HG02798 (cell line): ENCODE measurements at regions not wholly inside any gene's neighbourhood (a gene's known extent, or its start where the extent isn't known, plus 50 kb on each side); places are given as distances from the start of the nearest gene placed in this dataset.

Experiments
- ATAC-seq: cut with Tn5 transposase; IDR thresholded peaks from one replicate; pipeline ENCODE4 v1.9.1; 2021; ENCODE audit warnings: mild to moderate bottlenecking; ENCODE audit not compliant: unreplicated experiment, poor library complexity

GRCh38 chr6:119637768-119638167 is 288.2 kb upstream of the MAN1A1 start:
- ATAC-seq, result no peak

DNA sequence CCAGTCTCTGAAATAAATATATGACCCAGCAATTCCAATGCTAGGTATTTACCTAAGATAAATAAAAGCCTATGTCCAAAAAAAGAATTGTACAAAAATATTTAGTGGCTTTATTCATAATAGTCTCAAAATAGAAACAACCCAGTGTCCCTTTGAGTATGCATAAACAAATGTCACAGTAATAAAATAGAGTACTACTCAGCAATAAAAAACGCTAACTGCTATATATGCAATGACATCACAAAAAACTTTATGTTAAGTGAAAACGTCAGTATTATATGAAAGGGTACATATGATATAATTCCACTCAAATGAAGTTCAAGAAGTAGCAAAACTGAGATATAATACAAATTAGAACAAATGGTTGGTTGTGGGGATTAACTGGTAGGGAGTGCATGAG is 286.5 kb upstream of the MAN1A1 start:
- ATAC-seq, result no peak

GRCh38 chr6:119633461-119633860 is 283.9 kb upstream of the MAN1A1 start:
- ATAC-seq, result no peak

GRCh38 chr6:119630561-119631192 is 281.1 kb upstream of the MAN1A1 start:
- ATAC-seq, result no peak

DNA sequence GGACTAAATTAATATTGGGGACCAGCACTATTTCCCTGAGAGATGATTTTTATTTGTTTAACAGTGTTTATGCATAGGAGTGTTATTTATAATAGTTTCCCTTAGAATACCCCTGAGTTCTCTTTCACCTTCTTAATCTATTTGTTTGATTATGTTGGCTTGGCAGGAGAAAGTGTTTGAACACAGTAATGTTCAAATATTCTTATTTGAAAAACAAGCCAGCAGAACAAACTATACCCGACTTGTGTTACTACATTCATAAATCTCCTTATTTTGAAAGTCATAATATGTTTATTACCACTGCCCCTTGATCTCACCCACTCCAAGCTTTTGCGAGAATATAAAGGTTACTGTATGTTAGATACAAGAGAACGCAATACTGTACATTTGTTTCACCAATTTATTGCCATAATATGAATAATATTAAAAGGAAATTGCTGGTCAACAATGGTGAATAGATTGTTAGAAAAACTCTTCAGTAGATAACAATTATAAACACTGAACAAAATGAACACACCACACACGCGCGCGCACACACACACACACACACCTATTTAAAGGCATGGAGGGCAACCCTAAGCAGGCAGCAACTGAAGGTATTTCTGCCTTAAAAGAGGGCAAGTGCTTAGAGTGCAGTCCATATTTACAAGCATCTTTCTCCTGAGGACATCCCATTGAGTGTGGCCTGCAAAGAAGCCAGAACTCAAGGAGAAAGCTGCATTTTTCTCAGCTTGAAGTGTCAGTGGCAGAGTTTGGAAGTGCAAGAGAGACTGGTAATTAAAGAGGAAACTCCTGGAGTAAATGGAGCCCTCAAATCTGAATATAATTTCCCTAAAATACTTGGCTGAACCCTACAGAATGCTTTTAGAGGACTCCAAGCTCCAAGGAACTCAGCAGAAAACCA is 279.4 kb upstream of the MAN1A1 start:
- ATAC-seq, result no peak

DNA sequence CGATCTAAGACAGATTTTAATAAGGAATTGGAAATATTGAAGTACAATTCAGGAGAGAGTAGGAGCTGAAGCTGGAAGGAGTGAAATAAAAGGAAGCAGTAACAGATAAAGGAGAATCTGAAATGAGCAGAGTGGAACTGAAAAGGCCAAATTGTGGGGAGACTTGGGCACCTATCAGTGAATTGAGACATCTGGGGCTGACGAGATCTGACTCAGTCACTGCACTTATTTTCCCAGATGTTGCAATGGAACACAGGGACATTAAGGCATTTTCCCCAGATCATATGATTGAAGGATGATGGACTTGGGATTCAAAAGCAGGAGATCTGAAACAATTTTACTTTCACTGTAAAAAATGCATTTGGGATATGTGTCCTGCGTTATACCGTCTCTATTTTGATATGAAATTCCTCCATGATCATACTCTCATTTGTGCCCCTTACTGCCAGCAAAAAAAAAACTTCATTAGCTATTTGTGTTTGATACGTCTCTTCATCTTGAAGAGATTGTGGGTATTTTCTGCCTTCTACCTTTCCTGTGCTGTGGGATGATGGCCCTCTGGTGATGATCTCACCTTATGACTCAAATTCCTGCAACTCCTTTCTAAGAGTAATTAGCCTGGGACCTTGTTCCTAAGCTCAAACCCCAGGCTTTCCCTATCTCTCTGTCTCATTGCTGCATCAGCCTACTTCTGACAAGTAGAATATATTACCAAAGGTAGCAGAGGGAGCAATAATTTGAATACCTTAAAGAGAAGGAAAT is 278.5 kb upstream of the MAN1A1 start:
- ATAC-seq, result no peak

DNA sequence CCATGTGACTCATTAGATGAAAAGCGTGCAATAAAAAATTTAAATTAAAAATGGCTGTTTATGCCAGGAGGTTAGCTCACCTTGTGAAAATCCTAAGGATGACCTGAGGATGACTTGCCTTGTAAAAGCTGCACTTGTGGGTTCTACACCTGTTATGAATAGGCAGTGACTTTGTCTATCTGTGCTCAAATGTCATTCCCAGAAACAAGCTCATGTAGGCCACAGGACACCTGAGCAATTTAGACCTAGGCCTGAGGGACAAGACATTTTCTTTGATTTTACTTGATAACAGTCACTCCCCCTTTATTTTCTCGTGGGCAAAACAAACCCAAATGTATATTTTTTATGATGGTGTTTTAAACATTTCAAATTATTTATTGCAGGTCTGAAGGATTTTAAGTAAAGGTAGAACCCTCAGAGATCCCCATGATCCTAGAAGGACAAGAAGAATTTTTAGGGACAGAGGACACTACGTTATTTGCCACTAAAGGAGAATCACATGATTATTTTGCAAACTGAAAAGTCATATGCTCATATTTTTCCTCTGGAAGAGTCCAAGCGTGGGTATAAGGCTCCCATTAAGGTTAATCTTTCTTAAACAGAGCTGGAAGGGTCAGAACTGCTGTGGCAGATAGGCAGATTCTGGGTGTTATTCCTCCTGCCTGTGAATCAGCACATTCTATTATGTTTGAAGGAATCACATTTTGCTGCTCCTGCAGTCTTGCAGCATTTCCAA is 277.5 kb upstream of the MAN1A1 start:
- no peak for ATAC-seq

GRCh38 chr6:119620846-119621555 is 271.4 kb upstream of the MAN1A1 start:
- no peak for ATAC-seq

GRCh38 chr6:119614138-119614537 is 264.6 kb upstream of the MAN1A1 start:
- no peak for ATAC-seq

DNA sequence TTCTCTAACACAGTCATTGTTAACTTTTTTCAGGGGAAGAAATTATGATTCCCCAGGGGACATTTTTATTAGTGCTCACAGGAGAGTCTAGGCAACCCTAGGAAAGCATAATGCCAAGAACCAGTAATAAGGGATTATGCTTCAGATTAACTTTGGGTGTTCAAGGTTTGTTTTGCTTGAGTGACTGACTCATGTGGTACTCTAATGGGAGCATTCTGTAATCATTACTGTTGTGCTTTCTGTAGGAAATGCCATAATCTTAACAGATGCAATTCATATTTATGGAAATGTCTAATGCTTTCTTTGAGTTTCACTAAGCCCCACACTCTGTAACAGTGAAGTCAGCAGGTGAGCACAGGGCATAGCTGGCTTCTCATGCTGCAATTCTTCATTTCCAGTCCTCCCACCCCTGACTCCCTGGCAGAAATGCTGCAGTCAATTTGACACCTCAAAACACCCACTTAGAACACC is 263.4 kb upstream of the MAN1A1 start:
- no peak for ATAC-seq

- no peak for ATAC-seq
Measured at GRCh38 chr6:119612176-119612891, 262.8 kb upstream of the MAN1A1 start.

DNA sequence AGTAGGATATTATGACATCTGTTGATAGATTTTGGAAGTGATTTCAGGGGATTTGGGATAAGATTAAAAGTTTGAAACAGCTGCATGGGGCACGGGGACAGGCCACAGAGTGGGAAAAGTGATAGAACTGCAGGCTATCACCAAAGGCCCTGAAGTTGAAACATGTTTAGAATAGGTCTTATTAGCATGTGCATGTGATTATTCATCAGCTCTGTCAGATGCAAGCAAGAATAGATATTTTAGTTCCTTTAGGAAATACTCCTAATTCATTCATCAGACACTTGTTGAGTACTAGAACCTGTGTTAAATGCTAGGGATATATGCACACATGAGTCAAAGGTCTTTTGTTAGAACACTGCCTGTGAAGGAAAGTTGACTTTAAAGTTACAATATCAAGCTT is 261.2 kb upstream of the MAN1A1 start:
- no peak for ATAC-seq

- peak; percentile 34 for ATAC-seq
Measured at GRCh38 chr6:119610265-119610664, 260.7 kb upstream of the MAN1A1 start.

DNA sequence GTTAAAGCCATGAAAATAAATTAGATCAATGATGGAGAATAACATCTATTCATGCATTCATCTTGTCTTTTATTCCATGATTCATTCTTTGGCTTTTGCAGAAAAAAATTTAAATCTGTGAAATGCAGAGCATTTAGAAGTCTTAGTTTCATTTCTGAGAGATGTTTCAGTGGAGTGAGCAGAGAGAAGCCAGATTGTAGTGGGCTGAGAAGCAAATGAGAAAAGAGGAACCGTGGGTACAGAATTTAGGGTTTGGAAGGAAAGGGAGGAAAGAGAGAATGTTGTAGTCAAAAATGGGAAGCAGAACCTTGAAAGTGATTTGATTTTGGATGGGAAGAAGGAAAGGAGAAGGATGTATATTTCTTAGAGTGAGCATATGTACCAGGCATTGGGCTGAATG is 260.3 kb upstream of the MAN1A1 start:
- peak; percentile 42 for ATAC-seq

DNA sequence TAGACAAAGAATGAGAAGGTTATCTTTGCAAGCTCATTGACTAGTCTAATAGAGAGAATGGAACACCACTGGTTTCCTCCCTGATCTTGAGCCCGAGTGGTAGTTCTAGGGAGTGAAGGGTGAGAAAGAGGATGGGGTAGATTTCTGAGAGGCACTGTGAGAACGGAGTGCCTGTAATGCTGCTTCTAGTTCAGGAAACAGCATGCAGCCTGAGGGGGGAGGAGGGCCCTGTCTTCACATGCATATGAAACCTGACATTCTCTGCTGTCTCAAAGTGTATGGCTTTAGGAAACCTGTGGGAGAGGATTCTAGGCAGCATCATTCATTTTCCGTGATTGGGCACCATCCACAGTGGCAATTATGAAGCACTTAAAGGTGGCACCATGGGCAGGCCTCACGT is 259.4 kb upstream of the MAN1A1 start:
- no peak for ATAC-seq

DNA sequence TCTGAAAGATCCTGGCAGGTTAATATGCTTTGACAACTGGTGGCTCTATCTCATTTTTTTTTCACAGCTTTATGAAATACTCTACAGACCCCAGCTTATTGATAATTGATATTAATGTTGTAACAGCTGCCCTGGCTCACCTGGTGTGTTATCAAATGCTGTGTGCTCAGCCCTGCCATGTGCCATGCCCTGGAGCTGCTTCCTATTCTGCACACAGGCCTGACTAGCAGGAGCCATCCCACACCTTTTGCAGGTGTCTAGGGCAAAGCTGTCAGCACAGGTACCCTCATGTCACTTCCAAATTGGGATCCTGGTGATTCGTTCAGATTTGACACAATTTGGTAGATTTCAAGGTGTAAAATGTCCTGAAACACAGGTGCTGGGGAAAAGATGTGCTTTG is 254.6 kb upstream of the MAN1A1 start:
- ATAC-seq, result no peak

DNA sequence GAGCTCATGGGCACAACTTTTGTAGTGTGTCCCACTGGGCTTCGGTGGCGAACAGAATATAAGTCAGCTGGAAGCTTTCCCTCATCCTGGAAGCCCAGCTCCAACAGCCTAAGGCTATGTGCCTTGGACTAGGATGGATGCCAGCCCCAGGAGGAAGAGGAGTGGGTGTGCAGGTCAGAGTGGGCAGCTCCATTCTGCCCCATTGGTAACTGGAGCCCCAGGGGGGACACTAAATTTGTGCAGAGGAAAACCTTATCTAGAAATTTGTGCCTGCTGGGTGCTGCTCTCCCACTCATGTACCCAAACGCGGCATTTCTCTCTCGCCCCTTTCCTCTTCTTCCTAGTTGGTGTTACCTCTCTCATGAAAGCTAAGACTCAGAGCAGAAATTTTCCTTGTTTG is 253.9 kb upstream of the MAN1A1 start:
- ATAC-seq, result no peak

DNA sequence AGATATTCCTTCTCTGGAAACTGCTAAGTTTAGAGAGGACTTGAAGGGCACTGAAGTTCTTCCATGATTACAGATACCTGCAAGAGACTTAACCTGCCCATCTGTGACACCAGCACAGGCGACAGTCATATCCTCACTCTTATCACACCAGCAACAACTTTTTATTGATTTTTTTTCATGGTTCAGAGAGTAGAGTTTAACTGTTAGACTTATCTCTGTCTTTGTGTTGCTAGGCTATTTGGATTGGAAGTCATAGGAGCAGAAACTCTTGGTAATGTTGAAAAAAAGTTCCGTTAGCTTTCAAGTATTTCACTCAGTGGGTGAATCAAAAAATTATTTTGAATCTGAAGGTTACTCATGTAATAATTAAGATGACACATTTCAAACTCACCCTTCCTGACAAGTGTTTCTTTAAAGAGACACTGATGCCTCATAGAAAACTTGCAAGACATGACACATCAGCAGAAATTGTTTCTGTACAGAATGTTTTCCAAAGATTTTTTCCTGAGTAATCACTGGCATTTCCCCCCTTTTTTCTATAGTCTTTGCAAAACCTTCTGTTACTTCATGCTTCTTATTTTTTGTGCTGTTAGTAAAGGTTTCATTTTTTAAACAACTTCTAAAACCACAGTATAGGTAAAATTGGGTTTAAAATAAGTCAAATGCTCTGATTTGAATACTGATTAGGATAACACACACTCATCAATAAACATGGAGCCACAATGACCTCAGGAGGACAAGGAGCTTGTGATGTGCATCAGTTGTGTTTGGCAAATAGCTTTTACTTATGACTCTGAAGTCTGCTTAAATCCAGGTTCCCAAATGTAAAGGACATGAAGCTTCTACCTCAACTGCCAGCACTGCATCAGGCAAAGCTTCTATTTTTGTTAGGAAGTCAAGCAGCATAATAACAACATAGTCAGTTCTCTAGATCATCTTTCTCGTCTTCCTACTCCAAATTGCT is 252.9 kb upstream of the MAN1A1 start:
- no peak for ATAC-seq
